Heart left ventricle (tissue), 13 donors: ENCODE measurements at regions not wholly inside any gene's neighbourhood (a gene's known extent, or its start where the extent isn't known, plus 50 kb on each side); places are given as distances from the start of the nearest gene placed in this dataset.

Experiments used
- POLR2A ChIP-seq, 2 donors: fragments of 450-650 bp; IDR thresholded peaks; one replicate each; pipeline ENCODE4 v1.6.1; 2017; ENCODE audit warnings: antibody characterized with exemption in 2 of 2, mild to moderate bottlenecking in 2 of 2, moderate library complexity in 2 of 2
- TF ChIP-seq, protein P1 (sequence below), 12 donors: fragments of 200-600 bp; sonication (generic) in 4 of 12; IDR thresholded peaks; one replicate each; pipeline versions ENCODE4 v1.5.0 to v1.8.0; 2018 to 2022; ENCODE audit warnings: antibody characterized with exemption in 12 of 12, mild to moderate bottlenecking in 5 of 12
- donor health status: ischemic (EF 13 %, LVEDD 7.1; RV severe dilation, severe dysfunction).
- donor health status: DM: no; HTN: yes; CAD: no.
- donor health status: DM: no; HTN: no; CAD: no.
- donor health status: ischemic (EF 25% LVEDD 6.9; RV normal size, moderate dysfunction).
- donor health status: ischemic (EF 25% LVEDD 5.7; RV mildly dilated, moderate dysfunction).
- donor health status: ischemic (EF 35%, LVEDD 5.7; RV mildly dilated, moderate dysfunction).
- donor health status: nonischemic (EF 11% LVEDD 7.7; RV severe dilation, severe dysfunction).
- donor health status: DM: yes; HTN: yes; CAD: no.
- donor health status: PGD.
- donor health status: ischemic (EF 29% LVEDD 5.4; RV normal size, mild dysfunction).
- donor health status: nonischemic (EF 23%, LVEDD 6.1; RV moderate dilation, normal function).

DNA sequence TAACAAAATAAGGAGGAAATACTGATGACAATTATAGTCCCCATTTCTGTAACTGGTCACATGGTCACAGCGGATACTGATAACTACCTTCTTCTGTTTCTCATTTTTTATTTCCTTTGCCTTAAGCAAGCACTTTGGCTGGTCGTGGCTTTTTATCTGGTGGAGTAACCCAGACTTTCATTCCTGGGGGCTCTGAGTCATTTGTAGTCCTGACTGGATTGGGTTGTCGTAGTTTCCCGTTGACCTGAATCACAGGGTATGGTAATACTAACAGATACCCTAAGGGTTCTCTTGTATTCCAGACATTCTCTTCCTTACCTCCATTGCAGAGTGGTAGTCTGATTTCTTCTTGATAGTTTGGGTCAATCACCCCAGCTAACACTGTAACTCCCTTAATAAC lies 500.3 kb upstream of the ADGRB3 start:
- TF ChIP-seq, protein P1, sequence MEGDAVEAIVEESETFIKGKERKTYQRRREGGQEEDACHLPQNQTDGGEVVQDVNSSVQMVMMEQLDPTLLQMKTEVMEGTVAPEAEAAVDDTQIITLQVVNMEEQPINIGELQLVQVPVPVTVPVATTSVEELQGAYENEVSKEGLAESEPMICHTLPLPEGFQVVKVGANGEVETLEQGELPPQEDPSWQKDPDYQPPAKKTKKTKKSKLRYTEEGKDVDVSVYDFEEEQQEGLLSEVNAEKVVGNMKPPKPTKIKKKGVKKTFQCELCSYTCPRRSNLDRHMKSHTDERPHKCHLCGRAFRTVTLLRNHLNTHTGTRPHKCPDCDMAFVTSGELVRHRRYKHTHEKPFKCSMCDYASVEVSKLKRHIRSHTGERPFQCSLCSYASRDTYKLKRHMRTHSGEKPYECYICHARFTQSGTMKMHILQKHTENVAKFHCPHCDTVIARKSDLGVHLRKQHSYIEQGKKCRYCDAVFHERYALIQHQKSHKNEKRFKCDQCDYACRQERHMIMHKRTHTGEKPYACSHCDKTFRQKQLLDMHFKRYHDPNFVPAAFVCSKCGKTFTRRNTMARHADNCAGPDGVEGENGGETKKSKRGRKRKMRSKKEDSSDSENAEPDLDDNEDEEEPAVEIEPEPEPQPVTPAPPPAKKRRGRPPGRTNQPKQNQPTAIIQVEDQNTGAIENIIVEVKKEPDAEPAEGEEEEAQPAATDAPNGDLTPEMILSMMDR (IDR thresholded peaks at IDR 0.05), result no peak
- no peak for TF ChIP-seq POLR2A (IDR thresholded peaks at IDR 0.05)
